A549 (cell line): ENCODE measurements at regions not wholly inside any gene's neighbourhood (a gene's known extent, or its start where the extent isn't known, plus 50 kb on each side); places are given as distances from the start of the nearest gene placed in this dataset.

Experiments used
- FOSL2 ChIP-seq, 2 experiments: fragments of 450-650 bp in 1 of 2; fragments of >200 bp in 1 of 2; sonication (Bioruptor Twin) in 1 of 2; formaldehyde crosslinking; IDR thresholded peaks; 2 replicates each; pipeline versions ENCODE4 v1.5.0 to v1.6.1; 2016 to 2020; ENCODE audit warnings: mild to moderate bottlenecking in 1 of 2, moderate library complexity in 1 of 2
- POLR2A ChIP-seq: IDR thresholded peaks from 2 replicates; pipeline ENCODE4 v1.6.1; 2012; ENCODE audit warnings: mild to moderate bottlenecking, low read length
- TF ChIP-seq, protein P1 (sequence below): fragments of >200 bp; sonication (Bioruptor Twin); formaldehyde crosslinking; IDR thresholded peaks from 3 replicates; pipeline ENCODE4 v1.5.1; 2016

DNA sequence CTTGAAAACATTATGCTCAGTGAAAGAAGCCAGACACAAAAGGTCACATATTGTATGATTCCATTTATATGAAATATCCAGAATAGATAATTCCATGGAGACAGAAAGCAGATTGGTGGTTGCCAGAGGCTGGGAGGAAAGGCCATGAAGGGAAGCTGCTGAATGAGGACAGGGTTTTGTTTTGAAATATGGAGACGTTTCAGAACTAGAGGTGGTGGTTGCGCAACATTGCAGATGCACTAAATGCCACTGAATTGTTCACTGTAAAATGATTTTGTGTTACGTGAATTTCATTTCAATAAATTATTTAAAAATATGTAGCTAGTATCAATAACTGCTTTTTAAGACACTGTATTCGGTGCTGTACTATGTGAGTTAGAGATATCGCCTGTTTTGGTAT, 101.7 kb upstream of the ZNF236 start:
- TF ChIP-seq, protein P1, sequence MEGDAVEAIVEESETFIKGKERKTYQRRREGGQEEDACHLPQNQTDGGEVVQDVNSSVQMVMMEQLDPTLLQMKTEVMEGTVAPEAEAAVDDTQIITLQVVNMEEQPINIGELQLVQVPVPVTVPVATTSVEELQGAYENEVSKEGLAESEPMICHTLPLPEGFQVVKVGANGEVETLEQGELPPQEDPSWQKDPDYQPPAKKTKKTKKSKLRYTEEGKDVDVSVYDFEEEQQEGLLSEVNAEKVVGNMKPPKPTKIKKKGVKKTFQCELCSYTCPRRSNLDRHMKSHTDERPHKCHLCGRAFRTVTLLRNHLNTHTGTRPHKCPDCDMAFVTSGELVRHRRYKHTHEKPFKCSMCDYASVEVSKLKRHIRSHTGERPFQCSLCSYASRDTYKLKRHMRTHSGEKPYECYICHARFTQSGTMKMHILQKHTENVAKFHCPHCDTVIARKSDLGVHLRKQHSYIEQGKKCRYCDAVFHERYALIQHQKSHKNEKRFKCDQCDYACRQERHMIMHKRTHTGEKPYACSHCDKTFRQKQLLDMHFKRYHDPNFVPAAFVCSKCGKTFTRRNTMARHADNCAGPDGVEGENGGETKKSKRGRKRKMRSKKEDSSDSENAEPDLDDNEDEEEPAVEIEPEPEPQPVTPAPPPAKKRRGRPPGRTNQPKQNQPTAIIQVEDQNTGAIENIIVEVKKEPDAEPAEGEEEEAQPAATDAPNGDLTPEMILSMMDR: no peak
- TF ChIP-seq FOSL2 (IDR thresholded peaks at IDR 0.05): no peak
- TF ChIP-seq FOSL2 (CRISPR knock-in tag; IDR thresholded peaks at IDR 0.05): no peak
- no peak for TF ChIP-seq POLR2A
